Lung (tissue), 11 donors: ENCODE measurements at regions not wholly inside any gene's neighbourhood (a gene's known extent, or its start where the extent isn't known, plus 50 kb on each side); places are given as distances from the start of the nearest gene placed in this dataset.

Source experiments
- ATAC-seq: fragments of 200-7000 bp; cut with Tn5 transposase; one replicate; pipeline ENCODE4 v1.9.1; 2020; ENCODE audit warnings: moderate number of reproducible peaks; ENCODE audit not compliant: insufficient read depth, low FRiP score
- DNase-seq, 3 donors: peaks; one replicate each; pipeline ENCODE4 v3.0.0-alpha.2; 2013 to 2017
- H3K27ac ChIP-seq, 2 donors: one replicate each; pipeline ENCODE4 v1.5.1; 2013; ENCODE audit warnings: mild to moderate bottlenecking in 2 of 2, moderate library complexity in 2 of 2, control low read depth in 1 of 2, inconsistent platforms in 1 of 2, low read depth in 1 of 2, low read length in 1 of 2
- H3K27me3 ChIP-seq, 3 donors: one replicate each; pipeline ENCODE4 v1.5.1; 2013; ENCODE audit warnings: low read length in 2 of 3; ENCODE audit not compliant: control insufficient read depth in 3 of 3, insufficient read depth in 3 of 3
- H3K36me3 ChIP-seq, 4 donors: one replicate each; pipeline ENCODE4 v1.5.1; 2013; ENCODE audit warnings: low read length in 4 of 4, mild to moderate bottlenecking in 1 of 4, moderate library complexity in 1 of 4; ENCODE audit not compliant: control insufficient read depth in 4 of 4, insufficient read depth in 4 of 4
- H3K4me1 ChIP-seq, 5 donors: one replicate each; pipeline ENCODE4 v1.5.1; 2013; ENCODE audit warnings: low read length in 5 of 5, mild to moderate bottlenecking in 2 of 5, moderate library complexity in 1 of 5; ENCODE audit not compliant: control insufficient read depth in 5 of 5, insufficient read depth in 5 of 5
- H3K4me3 ChIP-seq: one replicate; pipeline ENCODE4 v1.5.1; 2013; ENCODE audit warnings: mild to moderate bottlenecking, control low read depth, moderate library complexity
- H3K9ac ChIP-seq, 2 donors: one replicate each; pipeline ENCODE4 v1.5.1; 2013; ENCODE audit warnings: low read length in 2 of 2, control low read depth in 1 of 2; ENCODE audit not compliant: insufficient read depth in 1 of 2
- H3K9me3 ChIP-seq, 4 donors: one replicate each; pipeline ENCODE4 v1.5.1; 2013; ENCODE audit warnings: low read length in 3 of 4, mild to moderate bottlenecking in 1 of 4, moderate library complexity in 1 of 4; ENCODE audit not compliant: control insufficient read depth in 4 of 4, insufficient read depth in 3 of 4
- WGBS, 2 donors: extraction: QIAGEN DNeasy Blood & Tissue Kit; methylation state at CpG; one replicate each; pipeline ENCODE4 v1.1.7; 2013; 5-methylcytosine and 5-hydroxymethylcytosine counted together
- TF ChIP-seq, protein P1 (sequence below): IDR thresholded peaks from 2 replicates; pipeline ENCODE4 v1.5.1; 2012; ENCODE audit warnings: mild to moderate bottlenecking; ENCODE audit errors: control extremely low read depth, extremely low read depth
- donor health status: control.
- donor health status: control.
- donor health status: Bipolar disorder and iron deficiency.
- donor health status: healthy.
- donor health status: DM: yes; HTN: yes; CAD: no.

- Histone ChIP-seq H3K27ac (no peak overlapping the region), H3K9me3 (peaks cover 0 to 5% (median 0%) of the 10 kb centered on the region in 4 donors), H3K4me3 (no peak overlapping the region), H3K4me1 (no peaks in the 10 kb centered on the region), H3K27me3 (no peaks in the 10 kb centered on the region), H3K36me3 (no peaks in the 10 kb centered on the region), H3K9ac (no peak overlapping the region)
- ATAC-seq (no peak), DNase-seq (no peak)
- 76 to 80% methylated on average over 4 of the region's 4 CpGs for WGBS, 2 donors
- TF ChIP-seq, protein P1, sequence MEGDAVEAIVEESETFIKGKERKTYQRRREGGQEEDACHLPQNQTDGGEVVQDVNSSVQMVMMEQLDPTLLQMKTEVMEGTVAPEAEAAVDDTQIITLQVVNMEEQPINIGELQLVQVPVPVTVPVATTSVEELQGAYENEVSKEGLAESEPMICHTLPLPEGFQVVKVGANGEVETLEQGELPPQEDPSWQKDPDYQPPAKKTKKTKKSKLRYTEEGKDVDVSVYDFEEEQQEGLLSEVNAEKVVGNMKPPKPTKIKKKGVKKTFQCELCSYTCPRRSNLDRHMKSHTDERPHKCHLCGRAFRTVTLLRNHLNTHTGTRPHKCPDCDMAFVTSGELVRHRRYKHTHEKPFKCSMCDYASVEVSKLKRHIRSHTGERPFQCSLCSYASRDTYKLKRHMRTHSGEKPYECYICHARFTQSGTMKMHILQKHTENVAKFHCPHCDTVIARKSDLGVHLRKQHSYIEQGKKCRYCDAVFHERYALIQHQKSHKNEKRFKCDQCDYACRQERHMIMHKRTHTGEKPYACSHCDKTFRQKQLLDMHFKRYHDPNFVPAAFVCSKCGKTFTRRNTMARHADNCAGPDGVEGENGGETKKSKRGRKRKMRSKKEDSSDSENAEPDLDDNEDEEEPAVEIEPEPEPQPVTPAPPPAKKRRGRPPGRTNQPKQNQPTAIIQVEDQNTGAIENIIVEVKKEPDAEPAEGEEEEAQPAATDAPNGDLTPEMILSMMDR = no peak
These were observed 350.3 kb downstream of the STIM2 start for GRCh38 chr4:27210956-27211355.

- WGBS, 2 donors = 84 to 89% methylated on average over 3 of the region's 3 CpGs
- H3K9me3 ChIP-seq = peaks cover 0 to 2% (median 0%) of the 10 kb centered on the region in 4 donors
- no peak overlapping the region for H3K9ac ChIP-seq
- no peaks in the 10 kb centered on the region for H3K36me3 ChIP-seq
- ATAC-seq (no peak), DNase-seq (no peak)
- no peak overlapping the region for H3K4me3 ChIP-seq
- no peaks in the 10 kb centered on the region for H3K27me3 ChIP-seq
- no peaks in the 10 kb centered on the region for H3K4me1 ChIP-seq
- TF ChIP-seq, protein P1 = no peak
- no peak overlapping the region for H3K27ac ChIP-seq
These were observed 353.4 kb downstream of the STIM2 start for GRCh38 chr4:27214010-27214409.

GRCh38 chr4:27215220-27215826 lies 354.7 kb downstream of the STIM2 start:
- ATAC-seq (no peak), DNase-seq (no peak)
- Histone ChIP-seq H3K9me3 (no peaks in the 10 kb centered on the region), H3K9ac (no peak overlapping the region), H3K36me3 (no peaks in the 10 kb centered on the region), H3K4me3 (no peak overlapping the region), H3K4me1 (no peaks in the 10 kb centered on the region), H3K27ac (no peak overlapping the region), H3K27me3 (no peaks in the 10 kb centered on the region)
- WGBS, 2 donors = 76 to 86% methylated on average over 4 of the region's 4 CpGs
- TF ChIP-seq, protein P1 = no peak

DNA sequence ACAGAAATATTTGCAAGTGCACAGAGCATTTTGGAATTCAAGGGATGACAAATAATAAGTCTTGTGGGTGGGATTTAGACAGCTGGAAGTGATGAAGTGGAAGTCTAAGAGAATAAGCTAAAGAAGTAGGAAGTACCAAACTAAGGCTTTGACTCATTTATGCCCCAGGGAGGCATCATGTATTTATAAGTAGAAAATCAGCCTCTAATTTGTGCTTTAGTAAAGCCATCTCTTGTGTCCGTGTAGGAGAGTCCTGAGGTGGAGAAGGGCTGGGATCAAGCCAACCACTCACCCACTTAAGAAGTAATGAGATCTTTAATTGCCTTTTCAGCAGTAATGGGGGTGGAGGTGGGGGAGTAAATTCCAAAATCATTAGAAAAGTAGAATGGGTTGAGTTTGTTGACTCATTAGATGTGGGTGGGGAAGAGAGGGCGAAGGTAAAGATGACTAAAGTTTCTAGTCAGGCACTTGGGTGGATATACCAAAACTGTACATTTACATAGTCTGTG lies 356.7 kb downstream of the STIM2 start:
- Histone ChIP-seq H3K9ac (no peak overlapping the region), H3K4me3 (no peak overlapping the region), H3K27ac (no peak overlapping the region), H3K9me3 (no peaks in the 10 kb centered on the region), H3K27me3 (no peaks in the 10 kb centered on the region), H3K36me3 (no peaks in the 10 kb centered on the region), H3K4me1 (no peaks in the 10 kb centered on the region)
- ATAC-seq (no peak), DNase-seq (no peak)
- TF ChIP-seq, protein P1 = no peak
- WGBS, 2 donors = 60 to 70% methylated on average over 2 of the region's 2 CpGs
